Lung (tissue), 11 donors: ENCODE measurements at regions not wholly inside any gene's neighbourhood (a gene's known extent, or its start where the extent isn't known, plus 50 kb on each side); places are given as distances from the start of the nearest gene placed in this dataset.
A peak's percentile ranks its signal among the peaks of the same experiment; 100 is the strongest.
"Not testable (repeated sequence)": the region's sequence is repeated elsewhere in the genome, so short reads cannot be mapped to it uniquely, and the experiment has no call there.

Experiments used
- ATAC-seq: fragments of 200-7000 bp; cut with Tn5 transposase; one replicate; pipeline ENCODE4 v1.9.1; 2020; ENCODE audit warnings: moderate number of reproducible peaks; ENCODE audit not compliant: insufficient read depth, low FRiP score
- DNase-seq, 3 donors: peaks; one replicate each; pipeline ENCODE4 v3.0.0-alpha.2; 2013 to 2017
- H3K27ac ChIP-seq, 2 donors: one replicate each; pipeline ENCODE4 v1.5.1; 2013; ENCODE audit warnings: mild to moderate bottlenecking in 2 of 2, moderate library complexity in 2 of 2, control low read depth in 1 of 2, inconsistent platforms in 1 of 2, low read depth in 1 of 2, low read length in 1 of 2
- H3K27me3 ChIP-seq, 3 donors: one replicate each; pipeline ENCODE4 v1.5.1; 2013; ENCODE audit warnings: low read length in 2 of 3; ENCODE audit not compliant: control insufficient read depth in 3 of 3, insufficient read depth in 3 of 3
- H3K36me3 ChIP-seq, 4 donors: one replicate each; pipeline ENCODE4 v1.5.1; 2013; ENCODE audit warnings: low read length in 4 of 4, mild to moderate bottlenecking in 1 of 4, moderate library complexity in 1 of 4; ENCODE audit not compliant: control insufficient read depth in 4 of 4, insufficient read depth in 4 of 4
- H3K4me1 ChIP-seq, 5 donors: one replicate each; pipeline ENCODE4 v1.5.1; 2013; ENCODE audit warnings: low read length in 5 of 5, mild to moderate bottlenecking in 2 of 5, moderate library complexity in 1 of 5; ENCODE audit not compliant: control insufficient read depth in 5 of 5, insufficient read depth in 5 of 5
- H3K4me3 ChIP-seq: one replicate; pipeline ENCODE4 v1.5.1; 2013; ENCODE audit warnings: mild to moderate bottlenecking, control low read depth, moderate library complexity
- H3K9ac ChIP-seq, 2 donors: one replicate each; pipeline ENCODE4 v1.5.1; 2013; ENCODE audit warnings: low read length in 2 of 2, control low read depth in 1 of 2; ENCODE audit not compliant: insufficient read depth in 1 of 2
- H3K9me3 ChIP-seq, 4 donors: one replicate each; pipeline ENCODE4 v1.5.1; 2013; ENCODE audit warnings: low read length in 3 of 4, mild to moderate bottlenecking in 1 of 4, moderate library complexity in 1 of 4; ENCODE audit not compliant: control insufficient read depth in 4 of 4, insufficient read depth in 3 of 4
- CTCF ChIP-seq: IDR thresholded peaks from 2 replicates; pipeline ENCODE4 v1.5.1; 2012; ENCODE audit warnings: mild to moderate bottlenecking; ENCODE audit errors: control extremely low read depth, extremely low read depth
- WGBS, 2 donors: extraction: QIAGEN DNeasy Blood & Tissue Kit; methylation state at CpG; one replicate each; pipeline ENCODE4 v1.1.7; 2013; 5-methylcytosine and 5-hydroxymethylcytosine counted together
- donor health status: control.
- donor health status: control.
- donor health status: Bipolar disorder and iron deficiency.
- donor health status: healthy.
- donor health status: DM: yes; HTN: yes; CAD: no.

- ATAC-seq (no peak), DNase-seq (no peak)
- no peak overlapping the region for H3K4me3 ChIP-seq
- peaks cover 0 to 3% (median under 1%) of the 10 kb centered on the region in 4 donors for H3K9me3 ChIP-seq
- H3K36me3 ChIP-seq: no peaks in the 10 kb centered on the region
- no peak overlapping the region for H3K9ac ChIP-seq
- H3K4me1 ChIP-seq: no peaks in the 10 kb centered on the region
- no peak for TF ChIP-seq CTCF
- 77 to 100% methylated on average over 1 of the region's 1 CpG for WGBS, 2 donors
- H3K27ac ChIP-seq: no peak overlapping the region
- no peaks in the 10 kb centered on the region for H3K27me3 ChIP-seq
Observed at GRCh38 chr13:65240773-65241172, 1989.4 kb downstream of the PCDH9 start.

GRCh38 chr13:65236841-65237418, 1993.2 kb downstream of the PCDH9 start:
- Histone ChIP-seq H3K4me1 (no peaks in the 10 kb centered on the region), H3K9ac (no peak overlapping the region), H3K27ac (no peak overlapping the region), H3K9me3 (peaks cover 0 to 3% (median under 1%) of the 10 kb centered on the region in 4 donors), H3K27me3 (no peaks in the 10 kb centered on the region), H3K36me3 (no peaks in the 10 kb centered on the region), H3K4me3 (no peak overlapping the region)
- DNase-seq: no peak
- 87% methylated on average over 6 of the region's 6 CpGs for WGBS, 2 donors
- ATAC-seq: no peak
- no peak for TF ChIP-seq CTCF

GRCh38 chr13:65217471-65217995, 2012.6 kb downstream of the PCDH9 start:
- TF ChIP-seq CTCF: no peak
- WGBS, 2 donors: 78 to 84% methylated on average over 7 of the region's 7 CpGs
- no peak overlapping the region for H3K4me3 ChIP-seq
- H3K27me3 ChIP-seq: no peaks in the 10 kb centered on the region
- DNase-seq: peak in 1 of 3 donors; percentile 40
- H3K36me3 ChIP-seq: no peaks in the 10 kb centered on the region
- ATAC-seq: no peak
- no peaks in the 10 kb centered on the region for H3K9me3 ChIP-seq
- no peaks in the 10 kb centered on the region for H3K4me1 ChIP-seq
- no peak overlapping the region for H3K9ac ChIP-seq
- no peak overlapping the region for H3K27ac ChIP-seq

- WGBS, 2 donors: 87 to 89% methylated on average over 2 of the region's 2 CpGs
- not testable (repeated sequence) for H3K4me1 ChIP-seq, H3K4me3 ChIP-seq, H3K9ac ChIP-seq, H3K36me3 ChIP-seq, H3K9me3 ChIP-seq, H3K27ac ChIP-seq, H3K27me3 ChIP-seq, ATAC-seq, DNase-seq
Observed at GRCh38 chr13:65202845-65203244, 2027.3 kb downstream of the PCDH9 start.
